ENCODE measurements at regions not wholly inside any gene's neighbourhood (a gene's known extent, or its start where the extent isn't known, plus 50 kb on each side); places are given as distances from the start of the nearest gene placed in this dataset.

DNA sequence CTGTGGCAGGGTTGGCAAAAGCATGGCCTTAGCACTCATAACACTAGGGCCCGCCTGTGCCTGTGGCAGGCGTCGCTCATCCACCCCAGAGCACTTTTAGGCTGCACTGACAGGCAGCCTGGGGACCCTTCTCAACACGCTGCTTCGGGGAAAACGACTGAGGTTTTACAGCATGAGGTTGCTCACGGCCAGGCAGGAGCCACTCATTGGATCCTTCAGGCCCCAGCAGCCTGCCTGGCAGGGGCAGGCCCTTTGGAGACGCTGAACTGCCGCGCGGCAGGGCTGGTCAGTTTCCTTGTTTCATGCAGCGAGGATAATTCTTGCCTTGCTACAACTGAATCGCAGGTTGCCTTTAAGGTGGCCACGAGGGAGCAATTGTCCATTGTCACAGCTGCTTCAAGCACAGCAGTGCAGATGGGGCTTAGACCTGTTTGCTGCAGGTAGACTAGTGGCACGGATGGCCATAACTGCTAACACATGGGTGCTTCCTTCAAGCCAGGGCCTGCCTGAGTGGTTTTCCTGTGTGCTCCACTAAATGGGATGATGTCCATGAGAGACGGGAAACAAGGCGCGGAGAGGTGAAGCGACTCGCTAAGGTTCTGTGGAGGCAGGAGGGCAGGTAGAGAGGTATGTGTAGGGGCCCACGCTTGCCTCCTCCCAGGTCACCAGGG, 49.9 kb upstream of the HS6ST1 start:
- DNase-seq (ENCODE audit: low read depth), result no peak

DNA sequence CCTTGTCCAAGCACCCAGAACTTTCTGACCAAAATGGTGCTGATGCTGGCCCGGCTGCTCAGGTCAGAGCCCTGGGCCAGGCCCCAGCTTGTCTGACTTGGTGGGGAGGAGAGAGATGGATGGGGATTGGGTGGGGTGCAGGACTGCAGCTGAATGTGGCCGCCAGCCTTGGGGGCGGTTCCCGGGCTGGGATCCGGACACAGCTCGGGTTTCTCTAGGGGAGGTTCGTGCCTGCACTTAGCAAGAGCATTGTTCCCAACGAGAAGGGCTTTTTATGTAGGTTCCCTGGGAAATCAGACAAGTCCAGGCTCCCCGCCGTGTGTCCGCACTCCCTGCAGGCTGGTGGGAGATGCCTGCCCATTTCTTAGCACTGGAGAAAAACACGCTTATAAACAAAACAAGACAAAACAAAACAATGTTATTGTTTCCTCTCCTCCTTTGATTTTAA, 50.5 kb upstream of the HS6ST1 start:
- peak; percentile 38 for DNase-seq (ENCODE audit: low read depth)

GRCh38 chr2:128369602-128370467, 51.2 kb upstream of the HS6ST1 start:
- no peak for DNase-seq (ENCODE audit: low read depth)

DNA sequence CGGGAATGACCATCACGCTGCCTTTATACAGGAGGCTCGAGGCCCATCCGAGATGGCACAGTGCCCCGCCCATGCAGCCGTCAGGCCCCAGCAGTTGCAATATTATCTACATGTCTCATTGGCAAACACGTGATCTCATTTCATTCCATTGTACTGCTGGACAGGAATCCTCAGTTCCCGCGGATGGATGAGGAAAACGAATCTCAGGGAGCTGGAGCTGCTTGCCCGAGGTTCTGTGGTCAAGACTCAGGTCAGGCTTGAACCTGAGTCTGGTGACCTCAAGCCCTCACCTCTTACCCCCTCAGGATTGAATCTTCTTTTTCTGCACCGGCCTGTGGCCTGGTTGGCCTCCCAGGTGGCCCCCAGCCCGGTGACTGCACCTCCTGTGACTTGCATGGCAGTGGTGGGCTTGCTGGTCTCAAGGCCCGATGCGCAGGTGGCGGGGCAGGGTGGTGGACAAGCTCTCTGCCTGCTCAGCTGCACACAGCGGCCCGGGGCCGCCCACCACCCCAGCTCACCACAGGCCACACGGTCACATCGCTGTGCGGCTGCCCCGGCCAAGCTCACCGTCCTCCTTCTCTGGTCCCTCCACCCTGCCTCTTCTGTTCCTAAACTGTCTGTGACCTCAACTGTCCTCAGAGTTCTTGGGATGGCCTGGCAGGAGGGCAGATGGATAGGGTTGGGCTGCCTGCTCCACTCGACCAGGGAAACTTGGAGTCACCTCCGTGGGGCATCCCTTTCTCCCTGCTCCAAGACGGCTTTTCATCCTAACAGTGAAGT, 52.0 kb upstream of the HS6ST1 start:
- no peak for DNase-seq (ENCODE audit: low read depth)

DNA sequence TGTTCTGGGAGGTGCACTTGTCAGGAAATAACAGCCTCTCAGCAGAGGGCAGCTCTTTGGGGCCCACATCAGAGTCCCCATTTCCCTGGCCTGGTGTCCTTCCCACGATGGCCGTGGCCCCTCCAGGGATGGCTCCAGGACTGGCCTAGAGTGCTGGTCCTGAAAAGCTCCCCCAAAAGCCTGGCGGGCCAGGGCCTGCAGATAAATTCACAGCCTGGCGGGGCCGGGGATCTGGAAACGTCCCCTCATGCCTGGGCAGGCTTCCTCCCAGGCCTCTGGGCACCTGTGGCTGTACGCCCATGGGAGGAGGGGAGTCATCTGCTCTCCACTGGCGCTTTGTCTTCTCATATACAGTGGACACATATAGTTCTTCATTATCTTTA, 52.6 kb upstream of the HS6ST1 start:
- DNase-seq (ENCODE audit: low read depth), result no peak

GRCh38 chr2:128371648-128372345, 53.1 kb upstream of the HS6ST1 start:
- DNase-seq (ENCODE audit: low read depth), result no peak

DNA sequence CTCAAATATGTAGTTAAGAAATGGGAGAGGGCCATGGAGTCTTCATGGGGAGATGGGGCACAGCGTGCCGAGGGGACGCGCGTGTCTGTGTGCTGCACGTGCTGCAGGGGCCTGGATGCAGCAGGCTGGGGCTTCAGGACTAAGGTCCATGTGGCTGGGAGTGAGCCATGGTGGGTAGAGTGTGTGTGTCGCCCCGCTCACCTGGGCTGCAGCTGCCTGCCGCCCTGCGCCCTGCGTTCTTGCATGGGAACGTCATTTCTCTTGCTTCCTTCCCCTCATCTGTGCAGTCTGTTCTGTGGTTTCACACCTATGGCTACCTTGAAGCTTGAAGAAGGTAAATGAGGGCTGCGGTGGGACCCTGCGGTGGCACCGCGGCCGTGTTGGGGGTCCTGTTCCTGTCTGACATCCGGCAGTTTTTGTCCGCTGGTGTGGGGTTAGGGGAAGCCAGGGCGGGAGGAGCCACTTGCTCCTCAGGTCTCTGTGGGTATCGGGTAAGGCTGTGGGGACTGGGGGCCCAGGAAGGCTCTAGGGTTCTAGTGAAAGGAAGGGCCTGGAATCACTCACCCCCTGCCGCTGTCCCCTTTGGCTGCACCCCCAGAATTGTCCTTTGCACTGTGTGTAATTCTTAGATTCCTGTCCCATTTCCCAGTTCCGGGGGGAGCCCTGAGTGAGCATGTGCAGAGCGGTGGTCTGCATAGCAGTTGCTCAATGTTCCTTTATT, 54.1 kb upstream of the HS6ST1 start:
- no peak for DNase-seq (ENCODE audit: low read depth)

DNA sequence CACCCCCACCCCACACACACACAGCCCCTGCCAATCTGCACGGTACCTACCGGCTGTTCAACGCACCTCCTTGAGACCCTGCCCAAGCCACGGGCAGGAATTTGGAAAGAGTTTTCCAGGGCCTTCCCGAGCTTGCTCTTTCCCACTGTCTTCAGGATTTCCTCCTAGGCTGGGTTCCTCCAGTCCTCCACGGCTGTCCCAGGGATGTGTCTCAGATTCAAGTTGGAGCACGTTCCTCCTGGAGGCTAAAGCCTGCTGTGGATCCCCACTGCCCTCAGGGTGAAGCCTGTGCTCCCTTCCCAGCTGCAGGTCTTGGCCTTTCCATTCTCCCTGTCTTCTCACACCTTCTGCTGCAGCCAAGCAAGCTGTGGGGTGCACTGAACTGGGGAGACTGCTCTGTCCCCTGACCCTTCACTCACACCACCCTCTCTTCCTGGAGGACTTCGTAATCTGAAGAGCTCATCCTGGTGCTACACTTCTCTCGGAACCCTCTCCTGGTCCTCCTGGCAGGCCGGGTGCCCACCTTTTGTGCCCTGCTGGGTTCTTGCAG, 54.9 kb upstream of the HS6ST1 start:
- DNase-seq (ENCODE audit: low read depth), result no peak

DNA sequence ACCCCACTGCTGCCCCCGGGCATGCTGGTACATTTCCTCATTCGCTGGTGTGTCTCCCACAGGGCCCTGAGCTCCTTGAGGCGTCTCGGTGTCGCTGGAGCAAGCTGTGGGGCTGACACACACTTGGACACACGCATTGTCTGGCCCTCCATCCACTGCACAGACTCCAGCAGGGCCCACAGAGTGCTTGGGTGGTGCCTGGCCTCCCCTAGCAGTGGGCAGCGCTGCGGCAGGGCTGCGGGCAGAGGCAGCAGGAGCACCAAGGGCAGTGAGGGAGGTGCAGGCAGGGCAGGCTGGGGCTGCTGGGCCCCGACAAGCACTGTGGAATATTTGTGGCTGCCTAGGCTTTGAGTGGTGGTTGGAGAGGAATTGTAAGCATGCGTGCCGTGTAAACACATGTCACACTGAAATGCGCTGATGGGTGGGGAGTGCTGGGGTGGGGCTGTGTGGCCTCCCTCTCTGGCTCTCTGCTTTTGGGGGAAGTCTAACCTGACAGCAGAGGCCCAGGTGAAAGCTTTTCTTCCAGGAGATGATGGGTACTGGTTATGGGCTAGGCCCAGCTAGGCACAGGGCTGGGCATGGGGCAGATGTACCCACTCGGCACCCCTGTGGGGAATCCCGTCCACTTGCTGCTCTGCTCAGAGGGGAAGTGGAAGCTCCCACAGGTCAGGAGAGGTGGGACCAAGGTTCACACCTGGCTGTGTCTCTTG, 55.5 kb upstream of the HS6ST1 start:
- no peak for DNase-seq (ENCODE audit: low read depth)

DNA sequence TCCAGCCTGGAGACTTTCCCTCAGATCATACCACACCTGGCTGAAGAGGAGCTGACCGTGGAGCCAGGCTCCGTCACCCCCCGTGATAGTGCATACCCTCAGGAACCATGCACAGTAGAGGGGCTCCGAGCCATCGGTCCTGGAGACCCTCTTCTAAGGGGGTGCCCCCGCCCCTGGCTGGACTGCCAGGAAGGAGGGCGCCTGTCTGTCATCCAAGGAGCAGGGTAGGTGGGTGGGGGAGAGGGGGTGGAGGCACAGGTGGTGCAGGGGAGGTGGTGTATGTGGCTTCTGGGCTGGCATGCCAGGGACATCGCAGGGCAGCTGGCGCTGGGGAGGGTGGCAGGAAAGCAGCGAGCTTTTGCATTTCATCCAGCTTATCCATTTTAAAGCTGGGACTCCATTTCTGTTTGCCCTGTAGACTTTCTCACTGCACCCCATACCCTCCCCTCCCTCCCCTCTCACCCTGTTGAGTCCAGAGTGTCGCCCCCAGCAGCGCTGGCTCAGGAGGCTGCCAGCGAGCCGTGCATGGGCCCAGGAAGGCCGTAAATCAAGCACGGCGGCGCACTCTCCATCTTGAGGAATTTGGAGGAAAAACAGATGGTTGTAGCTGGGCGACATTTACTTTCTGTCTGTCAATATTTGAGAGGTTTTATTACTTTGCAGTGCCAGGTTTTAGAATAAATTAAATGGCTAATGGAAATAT, 56.2 kb upstream of the HS6ST1 start:
- no peak for DNase-seq (ENCODE audit: low read depth)

GRCh38 chr2:128375454-128375853, 56.8 kb upstream of the HS6ST1 start:
- no peak for DNase-seq (ENCODE audit: low read depth)

GRCh38 chr2:128376241-128377041, 57.8 kb upstream of the HS6ST1 start:
- no peak for DNase-seq (ENCODE audit: low read depth)

DNA sequence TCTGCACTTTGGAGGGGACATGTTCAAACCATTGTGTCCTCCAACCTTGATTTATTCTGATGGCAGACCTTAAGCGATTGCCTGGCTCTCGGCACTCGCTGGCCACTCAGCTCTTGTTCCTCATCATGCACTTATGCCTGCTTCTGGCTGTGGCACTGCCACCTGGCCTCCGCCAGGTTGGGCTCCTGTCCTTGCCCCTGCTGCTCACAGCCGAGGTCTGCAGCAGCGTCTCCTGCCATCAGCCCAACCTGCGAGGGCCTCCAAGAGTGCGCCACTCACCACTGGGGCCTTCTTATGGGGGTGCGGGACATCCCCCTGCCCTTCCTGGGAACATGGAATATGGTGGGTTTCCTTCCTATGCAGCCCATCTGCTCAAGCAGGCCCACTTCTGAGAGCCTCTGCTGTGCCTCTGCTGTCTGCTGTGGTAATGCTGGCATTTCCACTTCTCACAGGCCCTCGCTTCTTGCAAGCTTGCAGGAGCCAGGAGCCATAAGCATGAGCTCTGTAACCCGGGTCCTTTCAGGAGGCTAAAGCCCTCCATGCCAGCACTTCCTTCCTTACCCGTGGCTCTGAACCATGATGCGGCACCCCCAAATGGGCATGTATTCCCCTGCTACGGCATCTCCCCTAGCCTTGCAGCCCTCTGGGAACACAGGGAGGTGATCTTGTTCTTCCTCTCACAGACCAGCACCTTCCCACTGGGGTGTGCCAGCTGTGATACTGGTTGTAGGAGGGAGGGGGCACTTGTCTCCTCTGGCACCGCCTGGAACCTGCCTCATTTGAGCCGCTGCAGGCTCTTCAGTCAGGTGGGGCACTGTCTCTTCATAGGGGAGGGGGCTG, 58.6 kb upstream of the HS6ST1 start:
- DNase-seq (ENCODE audit: low read depth), result no peak

GRCh38 chr2:128378231-128379020, 59.8 kb upstream of the HS6ST1 start:
- DNase-seq (ENCODE audit: low read depth), result no peak

- peak; percentile 29 for DNase-seq (ENCODE audit: low read depth)
These were observed 60.6 kb upstream of the HS6ST1 start for GRCh38 chr2:128379021-128380015.

Measured in forelimb muscle (tissue), 1 donor.